K562 (cell line): ENCODE measurements at regions not wholly inside any gene's neighbourhood (a gene's known extent, or its start where the extent isn't known, plus 50 kb on each side); places are given as distances from the start of the nearest gene placed in this dataset.

Experiments
- AFF4 ChIP-seq: sonication (generic); formaldehyde crosslinking; IDR thresholded peaks from 2 replicates; pipeline ENCODE4 v1.8.0; 2023; ENCODE audit warnings: mild to moderate bottlenecking, missing genetic modification reagents
- POLR2A ChIP-seq: fragments of 450-650 bp; conservative IDR thresholded peaks from 2 replicates; pipeline ENCODE4 v1.6.1; 2016
- RFX5 ChIP-seq: IDR thresholded peaks from 2 replicates; pipeline ENCODE4 v1.6.1; 2011; ENCODE audit warnings: low read depth, mild to moderate bottlenecking, improper control_type of control experiment, low read length
- TBL1XR1 ChIP-seq, 2 experiments: IDR thresholded peaks; 2 replicates each; pipeline ENCODE4 v1.6.1; 2012; ENCODE audit warnings: improper control_type of control experiment in 2 of 2, low read length in 2 of 2, mild to moderate bottlenecking in 1 of 2
- ZNF184 ChIP-seq: sonication (generic); formaldehyde crosslinking; IDR thresholded peaks from 2 replicates; pipeline ENCODE4 v1.5.0; 2020; ENCODE audit warnings: missing genetic modification reagents
- TF ChIP-seq, protein P1 (sequence below), 2 experiments: fragments of 450-650 bp; formaldehyde crosslinking in 1 of 2; IDR thresholded peaks; 2 replicates each; pipeline versions ENCODE4 v1.4.0 to v1.6.1; 2014 to 2020; ENCODE audit warnings: mild to moderate bottlenecking in 2 of 2, borderline replicate concordance in 1 of 2, low read depth in 1 of 2

DNA sequence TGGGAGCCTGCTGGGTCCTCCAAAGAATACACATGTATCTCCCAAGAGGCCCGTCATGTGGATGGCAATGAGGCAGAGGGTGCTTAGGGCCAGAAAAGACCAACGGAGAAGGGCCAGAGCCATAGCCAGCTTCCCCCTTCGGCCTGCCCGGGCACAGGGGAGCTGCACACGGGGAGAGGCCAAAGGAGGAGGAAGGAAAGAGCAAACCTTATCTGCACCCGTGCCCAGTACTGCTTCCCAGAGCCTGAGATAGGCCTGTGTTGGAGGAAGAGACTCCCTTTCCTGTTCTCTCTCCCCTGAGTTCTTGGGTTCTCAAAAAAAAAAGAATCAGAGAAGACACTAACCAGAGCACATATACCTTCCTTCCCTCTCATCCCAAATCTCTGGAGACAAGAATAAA, 250.3 kb downstream of the ANAPC1 start:
- no peak for TF ChIP-seq POLR2A
- no peak for TF ChIP-seq RFX5
- TF ChIP-seq, protein P1, sequence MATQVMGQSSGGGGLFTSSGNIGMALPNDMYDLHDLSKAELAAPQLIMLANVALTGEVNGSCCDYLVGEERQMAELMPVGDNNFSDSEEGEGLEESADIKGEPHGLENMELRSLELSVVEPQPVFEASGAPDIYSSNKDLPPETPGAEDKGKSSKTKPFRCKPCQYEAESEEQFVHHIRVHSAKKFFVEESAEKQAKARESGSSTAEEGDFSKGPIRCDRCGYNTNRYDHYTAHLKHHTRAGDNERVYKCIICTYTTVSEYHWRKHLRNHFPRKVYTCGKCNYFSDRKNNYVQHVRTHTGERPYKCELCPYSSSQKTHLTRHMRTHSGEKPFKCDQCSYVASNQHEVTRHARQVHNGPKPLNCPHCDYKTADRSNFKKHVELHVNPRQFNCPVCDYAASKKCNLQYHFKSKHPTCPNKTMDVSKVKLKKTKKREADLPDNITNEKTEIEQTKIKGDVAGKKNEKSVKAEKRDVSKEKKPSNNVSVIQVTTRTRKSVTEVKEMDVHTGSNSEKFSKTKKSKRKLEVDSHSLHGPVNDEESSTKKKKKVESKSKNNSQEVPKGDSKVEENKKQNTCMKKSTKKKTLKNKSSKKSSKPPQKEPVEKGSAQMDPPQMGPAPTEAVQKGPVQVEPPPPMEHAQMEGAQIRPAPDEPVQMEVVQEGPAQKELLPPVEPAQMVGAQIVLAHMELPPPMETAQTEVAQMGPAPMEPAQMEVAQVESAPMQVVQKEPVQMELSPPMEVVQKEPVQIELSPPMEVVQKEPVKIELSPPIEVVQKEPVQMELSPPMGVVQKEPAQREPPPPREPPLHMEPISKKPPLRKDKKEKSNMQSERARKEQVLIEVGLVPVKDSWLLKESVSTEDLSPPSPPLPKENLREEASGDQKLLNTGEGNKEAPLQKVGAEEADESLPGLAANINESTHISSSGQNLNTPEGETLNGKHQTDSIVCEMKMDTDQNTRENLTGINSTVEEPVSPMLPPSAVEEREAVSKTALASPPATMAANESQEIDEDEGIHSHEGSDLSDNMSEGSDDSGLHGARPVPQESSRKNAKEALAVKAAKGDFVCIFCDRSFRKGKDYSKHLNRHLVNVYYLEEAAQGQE (IDR thresholded peaks at IDR 0.05; ENCODE audit: borderline replicate concordance) = no peak
- TF ChIP-seq, protein P1 (CRISPR knock-in tag; IDR thresholded peaks at IDR 0.05; ENCODE audit: low read depth) = no peak
- TF ChIP-seq TBL1XR1 (IDR thresholded peaks at IDR 0.05; ENCODE audit: low read length in 2 of 2) = no peak
- no peak for TF ChIP-seq AFF4
- TF ChIP-seq ZNF184 = no peak
